ENCODE measurements at regions not wholly inside any gene's neighbourhood (a gene's known extent, or its start where the extent isn't known, plus 50 kb on each side); places are given as distances from the start of the nearest gene placed in this dataset.
A peak's percentile ranks its signal among the peaks of the same experiment; 100 is the strongest.

DNA sequence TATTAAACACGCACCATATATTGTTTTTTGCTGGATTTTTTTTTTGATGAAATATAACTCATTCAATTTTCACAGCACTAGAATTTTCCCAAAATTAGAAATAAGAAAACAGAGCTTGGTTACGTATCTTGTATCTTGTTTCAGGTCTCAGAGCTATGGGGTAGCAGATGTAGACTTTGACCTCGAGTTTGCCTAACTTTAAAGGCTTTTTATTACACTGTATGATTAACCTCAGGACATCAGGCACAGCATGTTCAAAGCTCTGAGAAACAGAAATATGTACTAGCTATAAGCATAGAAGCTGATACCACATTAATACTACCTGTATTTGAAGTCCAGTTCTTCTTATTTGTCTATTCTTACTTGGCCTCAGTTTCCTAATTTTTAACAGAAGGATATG is 171.9 kb upstream of the KITLG start:
- no peak overlapping the region for H3K4me3 ChIP-seq
- H3K9me3 ChIP-seq = no peaks in the 10 kb centered on the region
- H3K27me3 ChIP-seq = no peaks in the 10 kb centered on the region
- peaks cover 0 to 43% (median 0%) of the 10 kb centered on the region in 3 donors for H3K4me1 ChIP-seq
- no peaks in the 10 kb centered on the region for H3K36me3 ChIP-seq
- ATAC-seq = no peak
- peak overlapping the region in 1 of 4 donors; percentile 59 for H3K27ac ChIP-seq
- WGBS, 2 donors (ENCODE audit: low coverage in 1 of 2) = 82 to 87% methylated on average over 3 of the region's 3 CpGs
- TF ChIP-seq EP300 (IDR thresholded peaks at IDR 0.05) (no peak), POLR2AphosphoS5 (IDR thresholded peaks at IDR 0.05) (no peak), POLR2A (IDR thresholded peaks at IDR 0.05) (no peak)
- TF ChIP-seq, protein P1, sequence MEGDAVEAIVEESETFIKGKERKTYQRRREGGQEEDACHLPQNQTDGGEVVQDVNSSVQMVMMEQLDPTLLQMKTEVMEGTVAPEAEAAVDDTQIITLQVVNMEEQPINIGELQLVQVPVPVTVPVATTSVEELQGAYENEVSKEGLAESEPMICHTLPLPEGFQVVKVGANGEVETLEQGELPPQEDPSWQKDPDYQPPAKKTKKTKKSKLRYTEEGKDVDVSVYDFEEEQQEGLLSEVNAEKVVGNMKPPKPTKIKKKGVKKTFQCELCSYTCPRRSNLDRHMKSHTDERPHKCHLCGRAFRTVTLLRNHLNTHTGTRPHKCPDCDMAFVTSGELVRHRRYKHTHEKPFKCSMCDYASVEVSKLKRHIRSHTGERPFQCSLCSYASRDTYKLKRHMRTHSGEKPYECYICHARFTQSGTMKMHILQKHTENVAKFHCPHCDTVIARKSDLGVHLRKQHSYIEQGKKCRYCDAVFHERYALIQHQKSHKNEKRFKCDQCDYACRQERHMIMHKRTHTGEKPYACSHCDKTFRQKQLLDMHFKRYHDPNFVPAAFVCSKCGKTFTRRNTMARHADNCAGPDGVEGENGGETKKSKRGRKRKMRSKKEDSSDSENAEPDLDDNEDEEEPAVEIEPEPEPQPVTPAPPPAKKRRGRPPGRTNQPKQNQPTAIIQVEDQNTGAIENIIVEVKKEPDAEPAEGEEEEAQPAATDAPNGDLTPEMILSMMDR (IDR thresholded peaks at IDR 0.05) = no peak

DNA sequence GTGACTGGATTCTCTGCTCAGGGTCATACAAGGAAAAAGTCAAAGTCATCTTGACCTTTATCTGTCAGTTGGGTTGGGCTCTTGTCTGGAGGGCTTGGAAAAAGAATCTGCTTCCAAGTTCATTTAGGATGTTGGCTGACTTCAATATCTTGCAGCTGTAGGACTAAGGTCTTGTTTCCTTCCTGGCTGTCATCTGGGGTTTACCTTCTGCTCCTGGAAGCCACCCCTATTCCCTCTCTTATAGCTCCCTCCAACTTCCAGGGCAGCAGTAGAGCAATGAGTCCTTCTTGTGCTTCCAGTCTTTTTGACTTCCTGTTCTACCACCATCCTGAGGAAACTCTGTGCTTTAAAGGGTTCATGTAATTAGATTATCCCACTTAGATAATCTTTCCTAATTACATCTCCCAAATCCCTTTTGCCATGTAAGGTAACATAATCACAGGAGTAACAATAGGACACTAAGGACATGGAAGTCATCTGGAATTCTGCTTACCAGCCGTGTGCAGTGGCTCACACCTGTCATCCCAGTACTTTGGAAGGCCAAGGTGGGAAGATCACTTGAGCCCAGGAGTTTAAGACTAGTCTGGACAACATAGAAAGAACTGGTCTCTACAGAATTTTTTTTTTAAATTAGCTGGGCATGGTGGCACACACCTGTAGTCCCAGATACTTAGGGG is 170.7 kb upstream of the KITLG start:
- ATAC-seq = no peak
- H3K9me3 ChIP-seq = no peaks in the 10 kb centered on the region
- TF ChIP-seq, protein P1 (IDR thresholded peaks at IDR 0.05) = no peak
- TF ChIP-seq POLR2A (IDR thresholded peaks at IDR 0.05) = no peak
- no peak for TF ChIP-seq POLR2AphosphoS5 (IDR thresholded peaks at IDR 0.05)
- TF ChIP-seq EP300 (IDR thresholded peaks at IDR 0.05) = no peak
- H3K27me3 ChIP-seq = no peaks in the 10 kb centered on the region
- no peaks in the 10 kb centered on the region for H3K36me3 ChIP-seq
- peaks cover 0 to 54% (median 5%) of the 10 kb centered on the region in 3 donors for H3K4me1 ChIP-seq
- WGBS, 2 donors (ENCODE audit: low coverage in 1 of 2) = 67% methylated on average over 1 of the region's 1 CpG; no CpG with 5 or more reads in 1 of the 2 donors
- H3K27ac ChIP-seq = no peak overlapping the region
- H3K4me3 ChIP-seq = no peak overlapping the region

- peaks cover 0 to 47% (median 5%) of the 10 kb centered on the region in 3 donors for H3K4me1 ChIP-seq
- H3K27ac ChIP-seq = peak overlapping the region; percentile 33 to 51 (median 44)
Measured at GRCh38 chr12:88746386-88746785, 166.1 kb upstream of the KITLG start.

GRCh38 chr12:88743946-88744685 is 163.8 kb upstream of the KITLG start:
- peak overlapping the region in 1 of 4 donors; percentile 12 for H3K27ac ChIP-seq

More at GRCh38 chr12:88746386-88746785, 166.1 kb upstream of the KITLG start:
- no peak for ATAC-seq
- Histone ChIP-seq H3K27me3 (no peaks in the 10 kb centered on the region), H3K36me3 (no peaks in the 10 kb centered on the region), H3K4me3 (no peak overlapping the region), H3K9me3 (no peaks in the 10 kb centered on the region)
- TF ChIP-seq EP300 (IDR thresholded peaks at IDR 0.05) = no peak

DNA sequence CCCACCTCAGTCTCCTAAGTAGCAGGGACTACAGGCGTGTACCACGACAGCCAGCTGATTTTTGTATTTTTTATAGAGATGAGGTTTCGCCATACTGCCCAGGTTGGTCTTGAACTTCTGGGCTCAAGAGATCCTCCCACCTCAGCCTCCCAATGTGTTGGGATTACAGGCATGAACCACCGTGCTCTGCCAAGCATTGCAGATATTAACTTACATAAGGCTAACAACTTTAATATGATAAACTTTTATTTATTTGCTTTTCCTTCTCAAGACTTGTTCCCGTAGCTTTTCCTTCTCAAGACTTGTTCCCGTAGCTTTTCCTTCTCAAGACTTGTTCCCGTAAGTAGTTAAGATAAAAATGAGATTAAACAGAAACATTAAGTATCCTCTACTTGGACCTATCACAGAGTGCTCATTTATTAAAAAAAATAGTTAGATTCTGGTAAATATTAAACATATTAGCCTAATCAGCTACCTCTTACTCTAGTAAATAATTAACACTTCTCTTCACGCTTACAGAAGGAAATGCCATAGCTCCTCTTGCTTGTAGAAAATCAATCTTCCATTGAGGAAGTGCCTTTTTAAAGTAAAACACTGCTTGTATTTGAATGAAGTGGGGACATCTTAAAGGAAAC is 157.7 kb upstream of the KITLG start:
- WGBS, 2 donors (ENCODE audit: low coverage in 1 of 2) = 92 to 93% methylated on average over 5 to 8 of the region's 8 CpGs
- ATAC-seq = no peak
- Histone ChIP-seq H3K27ac (no peak overlapping the region), H3K36me3 (no peaks in the 10 kb centered on the region), H3K4me1 (no peaks in the 10 kb centered on the region), H3K4me3 (no peak overlapping the region), H3K9me3 (no peaks in the 10 kb centered on the region), H3K27me3 (no peaks in the 10 kb centered on the region)
- TF ChIP-seq EP300 (IDR thresholded peaks at IDR 0.05) (no peak), POLR2AphosphoS5 (IDR thresholded peaks at IDR 0.05) (no peak), POLR2A (IDR thresholded peaks at IDR 0.05) (no peak)
- TF ChIP-seq, protein P1 (IDR thresholded peaks at IDR 0.05) = no peak

More at GRCh38 chr12:88743946-88744685, 163.8 kb upstream of the KITLG start:
- no peaks in the 10 kb centered on the region for H3K36me3 ChIP-seq
- TF ChIP-seq, protein P1 (IDR thresholded peaks at IDR 0.05) = no peak
- WGBS, 2 donors (ENCODE audit: low coverage in 1 of 2) = 25 to 36% methylated on average over 11 to 12 of the region's 12 CpGs
- no peak for ATAC-seq
- H3K4me3 ChIP-seq = no peak overlapping the region
- no peaks in the 10 kb centered on the region for H3K27me3 ChIP-seq
- no peaks in the 10 kb centered on the region for H3K9me3 ChIP-seq
- peaks cover 0 to 36% (median 5%) of the 10 kb centered on the region in 3 donors for H3K4me1 ChIP-seq

All from gastroesophageal sphincter (tissue), 4 donors.